ENCODE measurements at regions not wholly inside any gene's neighbourhood (a gene's known extent, or its start where the extent isn't known, plus 50 kb on each side); places are given as distances from the start of the nearest gene placed in this dataset.

- Histone ChIP-seq H3K27ac (ENCODE audit: insufficient read depth, low read length) (no peak overlapping the region), H3K23ac (ENCODE audit: low read depth, low read length) (no peak overlapping the region), H2AK9ac (replicated peaks; ENCODE audit: low read depth, low read length, poor library complexity) (no peak overlapping the region), H3K27me3 (ENCODE audit: control insufficient read depth, insufficient read depth, low read length) (no peaks in the 10 kb centered on the region; the same call in 1 of the 2 replicates), H4K91ac (ENCODE audit: insufficient read depth, low read depth, low read length) (no peak overlapping the region), H3K14ac (replicated peaks; ENCODE audit: low read depth, low read length) (no peak overlapping the region), H3K9me3 (ENCODE audit: control insufficient read depth, insufficient read depth, low read length) (no peaks in the 10 kb centered on the region), H3K56ac (ENCODE audit: extremely low read depth, insufficient read depth, low read length) (no peak overlapping the region), H4K8ac (ENCODE audit: low read depth in 2 of 2, low read length in 2 of 2) (no peak overlapping the region), H3K4me1 (ENCODE audit: control insufficient read depth, insufficient read depth, low read length) (no peaks in the 10 kb centered on the region), H3K9me1 (ENCODE audit: insufficient read depth, low read length) (no peaks in the 10 kb centered on the region), H3K36me3 (ENCODE audit: control insufficient read depth, insufficient read depth, low read length) (no peaks in the 10 kb centered on the region), H3K9ac (ENCODE audit: low read depth, low read length) (no peak overlapping the region), H3K4me2 (ENCODE audit: low read depth, low read length) (no peak overlapping the region), H2BK20ac (ENCODE audit: low read depth, low read length) (no peak overlapping the region), H3K79me1 (ENCODE audit: low read depth in 1 of 2, low read length in 2 of 2) (no peaks in the 10 kb centered on the region), H3K4ac (ENCODE audit: low read depth, low read length) (no peak overlapping the region), H3K18ac (ENCODE audit: low read depth, low read length) (no peak overlapping the region), H3K4me3 (ENCODE audit: insufficient read depth, low read depth, low read length) (no peak overlapping the region), H4K20me1 (ENCODE audit: insufficient read depth, low read length) (no peaks in the 10 kb centered on the region), H2BK15ac (ENCODE audit: low read depth, low read length) (no peak overlapping the region), H2BK5ac (ENCODE audit: low read depth, low read length, poor library complexity, severe bottlenecking) (no peak overlapping the region), H2BK120ac (ENCODE audit: low read depth, low read length) (no peak overlapping the region), H4K5ac (ENCODE audit: low read depth, low read length) (no peak overlapping the region), H2AFZ (replicated peaks; ENCODE audit: low read length, poor library complexity) (no peak overlapping the region), H2AK5ac (ENCODE audit: low read depth, low read length) (no peak overlapping the region)
- ChIA-PET POLR2A (ENCODE audit: unreplicated experiment) (no interaction called here), CTCF (no interaction called here)
- TF ChIP-seq NFE2L2 (IDR thresholded peaks at IDR 0.05; ENCODE audit: low read depth, low read length) (no peak), USF2 (IDR thresholded peaks at IDR 0.05; ENCODE audit: low read depth, low read length) (no peak), ELK1 (IDR thresholded peaks at IDR 0.05; ENCODE audit: borderline replicate concordance, low read depth, low read length) (no peak), MAZ (IDR thresholded peaks at IDR 0.05; ENCODE audit: borderline replicate concordance, low read depth, low read length) (no peak), RFX5 (IDR thresholded peaks at IDR 0.05; ENCODE audit: low read depth, low read length) (no peak), SMC3 (IDR thresholded peaks at IDR 0.05; ENCODE audit: low read depth, low read length) (no peak), FOS (IDR thresholded peaks at IDR 0.05; ENCODE audit: low read depth, low read length) (no peak), CHD1 (IDR thresholded peaks at IDR 0.05; ENCODE audit: low read depth, low read length) (no peak), POLR2A (IDR thresholded peaks at IDR 0.05; ENCODE audit: low read depth, low read length) (no peak), RAD21 (IDR thresholded peaks at IDR 0.05; ENCODE audit: low read length) (no peak), MAFK (IDR thresholded peaks at IDR 0.05; ENCODE audit: low read depth, low read length) (no peak), BHLHE40 (IDR thresholded peaks at IDR 0.05; ENCODE audit: low read depth, low read length) (no peak), MXI1 (IDR thresholded peaks at IDR 0.05; ENCODE audit: borderline replicate concordance, low read depth, low read length) (no peak), RCOR1 (IDR thresholded peaks at IDR 0.05; ENCODE audit: insufficient replicate concordance, low read length) (no peak), CEBPB (IDR thresholded peaks at IDR 0.05; ENCODE audit: low read depth, low read length) (no peak)
- TF ChIP-seq, protein P1, sequence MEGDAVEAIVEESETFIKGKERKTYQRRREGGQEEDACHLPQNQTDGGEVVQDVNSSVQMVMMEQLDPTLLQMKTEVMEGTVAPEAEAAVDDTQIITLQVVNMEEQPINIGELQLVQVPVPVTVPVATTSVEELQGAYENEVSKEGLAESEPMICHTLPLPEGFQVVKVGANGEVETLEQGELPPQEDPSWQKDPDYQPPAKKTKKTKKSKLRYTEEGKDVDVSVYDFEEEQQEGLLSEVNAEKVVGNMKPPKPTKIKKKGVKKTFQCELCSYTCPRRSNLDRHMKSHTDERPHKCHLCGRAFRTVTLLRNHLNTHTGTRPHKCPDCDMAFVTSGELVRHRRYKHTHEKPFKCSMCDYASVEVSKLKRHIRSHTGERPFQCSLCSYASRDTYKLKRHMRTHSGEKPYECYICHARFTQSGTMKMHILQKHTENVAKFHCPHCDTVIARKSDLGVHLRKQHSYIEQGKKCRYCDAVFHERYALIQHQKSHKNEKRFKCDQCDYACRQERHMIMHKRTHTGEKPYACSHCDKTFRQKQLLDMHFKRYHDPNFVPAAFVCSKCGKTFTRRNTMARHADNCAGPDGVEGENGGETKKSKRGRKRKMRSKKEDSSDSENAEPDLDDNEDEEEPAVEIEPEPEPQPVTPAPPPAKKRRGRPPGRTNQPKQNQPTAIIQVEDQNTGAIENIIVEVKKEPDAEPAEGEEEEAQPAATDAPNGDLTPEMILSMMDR (conservative IDR thresholded peaks at IDR 0.05; ENCODE audit: low read depth, low read length), result no peak
- 86% methylated on average over 1 of the region's 1 CpG; no CpG with 5 or more reads in 1 of the 2 experiments for WGBS, 2 experiments (ENCODE audit: extremely low coverage in 2 of 2, insufficient read length in 1 of 2)
- no TSS peak for BruUV-seq (replicated peaks)
- in situ Hi-C loops (cut with MboI; ENCODE audit: low sequenced_read_pairs) (no loop called here), dilution Hi-C loops (cut with HindIII; ENCODE audit: low sequenced_read_pairs, unreplicated experiment) (no loop called here), intact Hi-C loops (cut with micrococcal nuclease) (loop anchor here (5.0 kb wide), 2 partner anchors 163 to 1073 kb away; no protein-coding TSS in a partner anchor)
- DNase-seq (no peak), ATAC-seq (ENCODE audit: low read depth) (no peak)
Measured at GRCh38 chr7:28269700-28270361, 89.2 kb upstream of the JAZF1 start.

Data from IMR-90 (cell line).